22Rv1 (cell line): ENCODE measurements at regions not wholly inside any gene's neighbourhood (a gene's known extent, or its start where the extent isn't known, plus 50 kb on each side); places are given as distances from the start of the nearest gene placed in this dataset.

Experiments
- ZFX ChIP-seq: fragments of 450-650 bp; IDR thresholded peaks from 2 replicates; pipeline ENCODE4 v1.6.1; 2017; ENCODE audit warnings: antibody characterized with exemption, borderline replicate concordance
- TF ChIP-seq, protein P1 (sequence below): fragments of 450-650 bp; IDR thresholded peaks from 2 replicates; pipeline ENCODE4 v1.5.1; 2017; ENCODE audit warnings: mild to moderate bottlenecking

DNA sequence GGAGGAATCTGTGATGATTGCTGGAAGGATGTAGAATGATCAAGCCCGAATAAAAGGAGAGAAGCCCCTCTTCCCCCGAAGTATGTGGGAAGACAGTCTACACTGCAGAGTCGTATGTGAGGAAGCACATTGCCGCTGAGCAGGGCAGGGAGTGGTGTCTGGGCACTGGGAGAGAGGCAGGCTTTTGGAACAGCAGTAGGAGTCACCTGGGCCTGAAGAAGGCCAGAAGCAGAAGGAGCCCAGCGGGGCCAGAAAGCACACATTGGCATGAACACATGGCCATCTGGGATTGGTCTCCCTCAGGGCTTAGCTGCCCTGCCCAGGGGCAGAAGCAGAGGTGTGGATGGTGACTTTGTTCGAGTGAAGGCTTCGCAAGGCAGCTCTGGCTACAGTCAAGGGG is 162.8 kb downstream of the ERCC6L2 start:
- TF ChIP-seq, protein P1, sequence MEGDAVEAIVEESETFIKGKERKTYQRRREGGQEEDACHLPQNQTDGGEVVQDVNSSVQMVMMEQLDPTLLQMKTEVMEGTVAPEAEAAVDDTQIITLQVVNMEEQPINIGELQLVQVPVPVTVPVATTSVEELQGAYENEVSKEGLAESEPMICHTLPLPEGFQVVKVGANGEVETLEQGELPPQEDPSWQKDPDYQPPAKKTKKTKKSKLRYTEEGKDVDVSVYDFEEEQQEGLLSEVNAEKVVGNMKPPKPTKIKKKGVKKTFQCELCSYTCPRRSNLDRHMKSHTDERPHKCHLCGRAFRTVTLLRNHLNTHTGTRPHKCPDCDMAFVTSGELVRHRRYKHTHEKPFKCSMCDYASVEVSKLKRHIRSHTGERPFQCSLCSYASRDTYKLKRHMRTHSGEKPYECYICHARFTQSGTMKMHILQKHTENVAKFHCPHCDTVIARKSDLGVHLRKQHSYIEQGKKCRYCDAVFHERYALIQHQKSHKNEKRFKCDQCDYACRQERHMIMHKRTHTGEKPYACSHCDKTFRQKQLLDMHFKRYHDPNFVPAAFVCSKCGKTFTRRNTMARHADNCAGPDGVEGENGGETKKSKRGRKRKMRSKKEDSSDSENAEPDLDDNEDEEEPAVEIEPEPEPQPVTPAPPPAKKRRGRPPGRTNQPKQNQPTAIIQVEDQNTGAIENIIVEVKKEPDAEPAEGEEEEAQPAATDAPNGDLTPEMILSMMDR = no peak
- no peak for TF ChIP-seq ZFX
